ENCODE measurements at regions not wholly inside any gene's neighbourhood (a gene's known extent, or its start where the extent isn't known, plus 50 kb on each side); places are given as distances from the start of the nearest gene placed in this dataset.

GRCh38 chr16:80081846-80082245 is 458.9 kb upstream of the DYNLRB2 start:
- no peak for DNase-seq (ENCODE audit: low spot score)

- DNase-seq (ENCODE audit: low spot score): no peak
These were observed 460.4 kb upstream of the DYNLRB2 start for GRCh38 chr16:80080287-80080851.

DNA sequence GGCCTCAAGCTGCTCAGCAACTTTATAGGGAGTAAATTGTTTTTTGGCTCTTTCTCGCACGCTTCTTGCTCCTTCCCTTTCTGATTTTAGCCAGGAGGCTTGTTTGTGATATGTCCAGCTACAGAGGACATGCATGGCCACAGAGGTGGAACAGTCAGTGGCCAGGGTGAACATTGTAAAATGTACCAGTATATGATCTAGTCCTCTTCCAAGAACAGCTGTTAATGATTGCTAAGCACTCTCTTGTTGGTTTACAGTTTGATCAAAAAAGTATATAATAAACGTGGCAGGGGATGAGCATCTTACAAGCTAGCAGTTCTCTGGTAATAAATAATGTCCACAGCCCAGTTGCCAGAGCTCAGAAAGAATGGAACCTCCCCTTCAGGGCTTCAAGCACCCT is 461.7 kb upstream of the DYNLRB2 start:
- no peak for DNase-seq (ENCODE audit: low spot score)

GRCh38 chr16:80077696-80078095 is 463.1 kb upstream of the DYNLRB2 start:
- no peak for DNase-seq (ENCODE audit: low spot score)

- no peak for DNase-seq (ENCODE audit: low spot score)
These were observed 466.5 kb upstream of the DYNLRB2 start for GRCh38 chr16:80074329-80074728.

DNA sequence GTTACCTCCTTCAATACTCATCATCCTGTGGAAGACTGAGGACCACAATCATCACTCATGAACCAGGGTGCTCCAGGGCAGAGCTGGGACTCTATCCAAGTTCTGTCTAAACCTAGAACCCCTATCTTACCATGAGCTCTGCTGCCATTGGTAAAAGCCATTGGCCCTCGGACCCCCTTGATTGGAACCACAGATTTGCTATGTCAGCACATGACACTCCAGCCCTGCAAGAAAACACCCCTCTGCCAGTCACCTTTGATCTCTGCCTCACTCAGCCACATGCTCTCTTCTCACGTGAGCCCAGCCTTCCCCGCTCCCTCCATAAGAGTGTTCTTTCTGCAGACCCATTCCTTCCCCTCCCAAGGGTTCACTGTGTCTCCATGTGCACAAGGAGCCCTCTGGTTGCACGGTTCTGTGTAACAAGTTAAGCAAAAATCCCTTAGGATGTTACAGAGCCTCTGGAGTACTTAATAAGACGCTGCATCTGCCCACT is 468.8 kb upstream of the DYNLRB2 start:
- no peak for DNase-seq (ENCODE audit: low spot score)

- no peak for DNase-seq (ENCODE audit: low spot score)
These were observed 466.5 kb upstream of the MAF start for GRCh38 chr16:80066805-80067580.

DNA sequence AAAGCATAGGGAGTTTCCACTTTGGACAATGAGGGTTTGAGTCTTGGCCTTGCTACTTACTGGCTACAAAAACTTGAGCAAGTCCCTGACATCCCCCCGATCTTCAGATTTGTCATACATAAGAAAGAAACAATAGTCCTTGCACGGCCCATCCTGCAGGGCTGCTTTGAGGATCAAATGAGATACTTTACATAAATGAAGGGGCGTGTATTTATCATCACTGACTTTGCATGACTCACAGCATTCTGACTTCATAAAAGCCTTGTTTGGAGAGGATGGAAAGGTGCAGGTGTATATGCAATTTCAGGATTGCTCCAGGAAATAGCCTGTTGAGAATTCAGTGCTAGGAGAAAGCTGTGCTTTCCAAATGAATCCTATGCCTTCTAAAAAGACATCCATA is 465.0 kb upstream of the MAF start:
- DNase-seq (ENCODE audit: low spot score): no peak

- no peak for DNase-seq (ENCODE audit: low spot score)
These were observed 463.2 kb upstream of the MAF start for GRCh38 chr16:80063713-80064069.

DNA sequence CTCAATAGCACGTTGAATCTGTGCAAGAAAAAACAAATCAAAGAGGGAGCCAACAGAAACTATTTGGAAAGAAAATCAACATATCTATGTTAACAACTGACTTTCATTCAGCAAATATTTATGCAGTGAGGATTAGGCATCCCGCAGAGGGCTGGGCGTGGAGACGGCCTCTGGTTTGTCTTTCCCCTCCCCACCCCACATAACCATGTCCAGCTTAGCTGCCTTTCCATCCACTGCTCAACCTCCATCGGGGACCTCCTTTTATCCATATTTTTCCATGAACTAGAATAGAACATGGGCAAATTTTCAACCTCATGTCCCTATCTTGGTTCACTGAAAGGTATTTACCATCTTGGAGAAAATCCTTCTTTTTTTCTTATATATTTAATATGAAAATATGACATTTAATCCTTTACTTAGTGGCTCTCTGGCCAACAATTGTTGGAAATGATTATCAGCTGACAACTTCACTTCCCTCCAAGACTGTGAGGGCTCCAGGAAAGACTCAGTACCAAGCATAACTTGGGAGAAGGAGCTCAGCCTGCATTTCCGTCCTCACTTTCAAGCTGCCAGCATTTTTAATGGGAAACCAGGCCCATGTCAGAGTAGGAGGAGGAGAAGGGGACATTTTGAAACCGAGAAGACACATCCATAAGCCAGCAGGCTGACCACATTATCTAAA is 462.6 kb upstream of the MAF start:
- DNase-seq (ENCODE audit: low spot score): no peak

DNA sequence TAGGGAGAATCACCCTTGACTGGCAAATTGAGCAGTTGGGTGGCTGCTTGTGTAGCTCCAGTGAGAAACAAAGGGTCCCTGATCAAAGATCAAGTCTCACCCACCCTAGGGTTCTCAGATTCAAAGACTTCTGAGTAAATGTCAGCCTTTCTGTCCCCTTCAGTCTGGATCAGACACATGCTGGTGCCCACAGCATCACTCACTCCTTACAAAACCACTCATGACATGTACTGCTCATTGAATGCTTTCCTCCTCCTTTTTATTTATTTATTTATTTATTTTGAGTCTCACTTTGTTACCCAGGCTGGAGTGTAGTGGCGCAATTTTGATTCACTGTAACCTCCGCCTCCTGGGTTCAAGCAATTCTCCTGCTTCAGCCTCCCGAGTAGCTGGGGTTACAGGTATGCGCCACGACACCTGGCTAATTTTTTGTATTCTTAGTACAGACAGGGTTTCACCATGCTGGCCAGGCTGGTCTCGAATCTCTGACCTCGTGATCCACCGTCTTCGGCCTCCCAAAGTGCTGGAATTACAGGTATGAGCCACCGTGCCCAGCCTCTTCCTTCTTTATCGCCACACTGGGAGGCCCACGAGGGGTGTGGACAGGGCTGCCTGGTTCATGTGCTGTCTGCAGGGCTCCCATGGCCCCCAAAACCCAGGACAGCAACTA is 462.0 kb upstream of the MAF start:
- no peak for DNase-seq (ENCODE audit: low spot score)

GRCh38 chr16:80060470-80060869 is 459.9 kb upstream of the MAF start:
- DNase-seq (ENCODE audit: low spot score): no peak

- DNase-seq (ENCODE audit: low spot score): no peak
These were observed 459.3 kb upstream of the MAF start for GRCh38 chr16:80059836-80060235.

GRCh38 chr16:80058214-80058613 is 457.7 kb upstream of the MAF start:
- DNase-seq (ENCODE audit: low spot score): no peak

- DNase-seq (ENCODE audit: low spot score): no peak
These were observed 455.8 kb upstream of the MAF start for GRCh38 chr16:80056324-80056723.

DNA sequence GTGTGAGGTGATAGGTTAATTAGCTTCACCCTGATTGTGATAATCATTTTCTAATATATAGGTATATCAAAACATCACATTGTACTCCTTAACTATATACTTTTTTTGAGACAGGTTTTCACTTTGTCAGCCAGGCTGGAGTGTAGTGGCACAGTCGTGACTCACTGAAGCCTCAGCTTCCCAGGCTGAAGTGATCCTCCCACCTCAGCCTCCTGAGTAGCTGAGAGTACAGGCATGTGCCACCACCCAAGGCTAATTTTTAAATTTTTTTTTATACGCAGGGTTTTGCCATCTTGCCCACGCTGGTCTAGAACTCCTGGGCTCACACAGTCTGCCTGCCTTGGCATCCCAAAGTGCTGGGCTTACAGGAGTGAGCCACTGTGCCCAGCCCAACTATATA is 455.3 kb upstream of the MAF start:
- DNase-seq (ENCODE audit: low spot score): no peak

GRCh38 chr16:80054647-80055046 is 454.1 kb upstream of the MAF start:
- DNase-seq (ENCODE audit: low spot score): no peak

DNA sequence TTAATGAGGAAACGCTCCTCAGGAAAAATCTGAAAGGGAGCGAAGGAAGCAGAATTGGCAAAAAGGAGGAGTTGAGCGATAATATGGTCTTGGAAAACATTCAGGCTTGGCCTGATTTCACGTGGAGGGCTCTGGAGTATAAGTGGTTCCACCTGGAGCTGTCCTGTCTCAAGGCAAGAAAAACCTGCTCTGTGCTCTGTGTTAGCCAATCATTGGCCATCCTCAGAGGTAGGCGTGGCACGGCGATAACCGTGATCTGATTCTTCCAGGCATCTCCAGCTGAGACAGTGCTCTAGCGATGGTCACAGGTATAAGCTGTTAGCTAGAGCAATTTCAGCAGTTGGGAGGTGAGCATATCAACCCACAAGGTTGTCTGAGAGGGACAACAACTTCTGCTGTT is 450.5 kb upstream of the MAF start:
- no peak for DNase-seq (ENCODE audit: low spot score)

DNA sequence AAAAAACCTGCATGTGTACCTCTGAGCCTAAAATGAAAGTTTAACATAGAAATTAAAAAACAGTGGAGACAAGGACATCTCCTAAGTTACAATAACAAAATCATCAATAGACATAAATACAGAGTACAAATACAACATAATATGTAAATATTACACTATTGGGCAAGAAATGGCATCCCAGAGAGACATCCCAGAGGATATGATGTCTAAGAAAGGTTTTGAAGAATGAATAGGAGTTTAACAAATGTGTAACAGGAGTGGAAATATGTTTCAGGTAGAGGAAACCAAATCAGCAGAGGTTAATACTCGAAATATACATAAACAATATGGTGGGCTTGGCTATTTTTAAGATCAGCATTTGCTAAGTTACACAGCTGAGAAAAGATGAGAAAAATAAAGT is 447.7 kb upstream of the MAF start:
- no peak for DNase-seq (ENCODE audit: low spot score)

GRCh38 chr16:80047842-80048241 is 447.3 kb upstream of the MAF start:
- no peak for DNase-seq (ENCODE audit: low spot score)

DNA sequence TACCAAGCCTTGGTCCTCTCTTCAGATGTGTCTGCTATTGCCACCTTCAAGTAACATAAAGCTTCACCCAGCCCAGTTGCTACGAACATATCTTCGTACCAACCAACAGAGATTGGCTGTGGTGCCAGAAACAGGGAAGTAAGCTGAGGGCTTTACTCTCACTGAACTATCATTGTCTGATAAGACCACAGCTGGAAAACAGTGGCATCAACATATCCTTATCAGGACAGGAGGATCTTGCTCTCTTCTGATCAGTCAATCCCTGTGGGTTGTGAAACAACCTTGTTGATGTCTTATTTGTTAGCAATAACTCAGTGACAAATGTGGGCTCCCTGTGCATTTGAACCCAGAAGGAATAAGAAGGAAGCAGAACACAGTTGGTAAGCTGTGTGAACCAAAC is 446.3 kb upstream of the MAF start:
- no peak for DNase-seq (ENCODE audit: low spot score)

GRCh38 chr16:80046261-80046660 is 445.7 kb upstream of the MAF start:
- DNase-seq (ENCODE audit: low spot score): no peak

GRCh38 chr16:80045861-80046260 is 445.3 kb upstream of the MAF start:
- DNase-seq (ENCODE audit: low spot score): no peak

All from hematopoietic multipotent progenitor cell treated with erythropoietin and hydrocortisone succinate and interleukin-3 and kit ligand, for 15 days (in vitro differentiated cells).